Spleen (tissue), 7 donors: ENCODE measurements at regions not wholly inside any gene's neighbourhood (a gene's known extent, or its start where the extent isn't known, plus 50 kb on each side); places are given as distances from the start of the nearest gene placed in this dataset.

Source experiments
- POLR2A ChIP-seq, 3 donors: fragments of 450-650 bp; IDR thresholded peaks; one replicate each; pipeline ENCODE4 v1.5.1; 2017; ENCODE audit warnings: antibody characterized with exemption in 3 of 3, mild to moderate bottlenecking in 1 of 3
- POLR2AphosphoS5 ChIP-seq, 3 donors: sonication (generic); formaldehyde crosslinking; IDR thresholded peaks; one replicate each; pipeline ENCODE4 v1.5.1; 2017; ENCODE audit warnings: antibody characterized with exemption in 3 of 3
- TF ChIP-seq, protein P1 (sequence below), 11 experiments: fragments of 200-600 bp in 7 of 11; fragments of 450-650 bp in 4 of 11; sonication (generic) in 4 of 11; IDR thresholded peaks in 8 of 11; conservative IDR thresholded peaks in 3 of 11; 1 replicate in 7 of 11; 2 replicates in 4 of 11; pipeline versions ENCODE4 v1.4.0 to v1.8.0; 2016 to 2021; ENCODE audit warnings: antibody characterized with exemption in 11 of 11, inconsistent platforms in 4 of 11, mild to moderate bottlenecking in 1 of 11
- donor health status: DM: no; HTN: no; CAD: no; lungs with moderate emphysema.
- donor health status: DM: no; HTN: no; CAD: no.
- donor health status: DM: no; HTN: no; CAD: no.

DNA sequence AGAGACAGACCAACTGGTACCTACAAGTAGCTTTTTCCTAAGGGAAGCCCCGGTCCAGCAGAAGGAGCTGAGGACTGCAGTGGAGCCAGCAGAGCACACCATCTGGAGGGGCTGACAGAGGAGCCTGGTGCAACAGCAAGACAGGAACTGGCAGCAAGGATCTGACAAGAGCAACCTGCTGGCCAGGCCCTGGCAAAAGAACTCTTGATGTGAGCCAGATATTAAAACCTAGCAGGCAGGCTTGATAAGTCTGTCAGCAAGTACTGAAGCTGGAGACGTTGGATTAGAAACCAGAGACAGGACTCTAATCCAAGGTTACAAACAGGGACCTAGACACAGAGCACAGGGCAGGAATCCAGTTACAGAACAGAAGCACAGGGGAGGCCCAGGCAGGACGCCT is 260.7 kb upstream of the MGAT5 start:
- TF ChIP-seq POLR2A (IDR thresholded peaks at IDR 0.05) (no peak), POLR2AphosphoS5 (IDR thresholded peaks at IDR 0.05) (no peak)
- TF ChIP-seq, protein P1, sequence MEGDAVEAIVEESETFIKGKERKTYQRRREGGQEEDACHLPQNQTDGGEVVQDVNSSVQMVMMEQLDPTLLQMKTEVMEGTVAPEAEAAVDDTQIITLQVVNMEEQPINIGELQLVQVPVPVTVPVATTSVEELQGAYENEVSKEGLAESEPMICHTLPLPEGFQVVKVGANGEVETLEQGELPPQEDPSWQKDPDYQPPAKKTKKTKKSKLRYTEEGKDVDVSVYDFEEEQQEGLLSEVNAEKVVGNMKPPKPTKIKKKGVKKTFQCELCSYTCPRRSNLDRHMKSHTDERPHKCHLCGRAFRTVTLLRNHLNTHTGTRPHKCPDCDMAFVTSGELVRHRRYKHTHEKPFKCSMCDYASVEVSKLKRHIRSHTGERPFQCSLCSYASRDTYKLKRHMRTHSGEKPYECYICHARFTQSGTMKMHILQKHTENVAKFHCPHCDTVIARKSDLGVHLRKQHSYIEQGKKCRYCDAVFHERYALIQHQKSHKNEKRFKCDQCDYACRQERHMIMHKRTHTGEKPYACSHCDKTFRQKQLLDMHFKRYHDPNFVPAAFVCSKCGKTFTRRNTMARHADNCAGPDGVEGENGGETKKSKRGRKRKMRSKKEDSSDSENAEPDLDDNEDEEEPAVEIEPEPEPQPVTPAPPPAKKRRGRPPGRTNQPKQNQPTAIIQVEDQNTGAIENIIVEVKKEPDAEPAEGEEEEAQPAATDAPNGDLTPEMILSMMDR (IDR thresholded peaks at IDR 0.05 in 8 of 11, conservative IDR thresholded peaks at IDR 0.05 in 3 of 11): no peak
